ENCODE measurements at regions not wholly inside any gene's neighbourhood (a gene's known extent, or its start where the extent isn't known, plus 50 kb on each side); places are given as distances from the start of the nearest gene placed in this dataset.
A peak's percentile ranks its signal among the peaks of the same experiment; 100 is the strongest.

GRCh38 chr2:108067820-108068405, 81.6 kb downstream of the SLC5A7 start:
- DNase-seq = no peak

DNA sequence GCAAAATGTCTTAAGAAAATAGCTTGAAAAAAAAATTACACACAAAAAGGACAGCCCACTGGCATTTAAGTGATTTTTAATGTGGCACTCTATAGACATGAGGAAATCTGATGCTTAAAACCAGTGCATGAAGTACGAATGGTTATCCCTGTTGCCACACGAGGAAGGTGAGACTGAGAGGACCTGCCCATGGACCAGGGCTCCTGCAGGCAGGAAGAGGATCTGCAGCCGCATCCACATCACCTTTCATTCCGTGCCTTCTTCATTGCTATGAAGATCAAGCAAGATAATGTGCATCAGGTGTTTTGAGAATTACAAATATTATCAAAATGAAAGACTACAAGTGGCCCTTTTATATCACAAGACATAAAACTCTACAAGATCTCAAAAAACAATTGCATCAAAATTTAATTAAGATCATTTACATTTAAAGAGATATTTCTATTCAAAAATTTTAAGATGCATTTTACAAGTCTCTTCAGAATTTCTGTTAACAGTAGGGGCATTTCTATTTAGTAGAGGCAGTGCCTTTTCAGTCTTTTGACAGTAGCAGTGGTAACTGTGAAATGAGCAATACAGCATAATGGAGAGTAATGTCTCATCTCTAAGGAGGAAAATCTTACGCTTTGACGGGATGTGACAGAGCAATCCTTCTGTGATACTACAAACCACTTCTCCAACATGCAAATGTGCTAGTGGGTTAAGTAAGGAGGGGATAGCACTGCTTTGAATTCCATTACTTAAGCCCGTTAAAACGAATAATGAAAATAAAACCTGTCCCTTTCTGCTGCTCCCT, 83.4 kb downstream of the SLC5A7 start:
- DNase-seq = no peak

DNA sequence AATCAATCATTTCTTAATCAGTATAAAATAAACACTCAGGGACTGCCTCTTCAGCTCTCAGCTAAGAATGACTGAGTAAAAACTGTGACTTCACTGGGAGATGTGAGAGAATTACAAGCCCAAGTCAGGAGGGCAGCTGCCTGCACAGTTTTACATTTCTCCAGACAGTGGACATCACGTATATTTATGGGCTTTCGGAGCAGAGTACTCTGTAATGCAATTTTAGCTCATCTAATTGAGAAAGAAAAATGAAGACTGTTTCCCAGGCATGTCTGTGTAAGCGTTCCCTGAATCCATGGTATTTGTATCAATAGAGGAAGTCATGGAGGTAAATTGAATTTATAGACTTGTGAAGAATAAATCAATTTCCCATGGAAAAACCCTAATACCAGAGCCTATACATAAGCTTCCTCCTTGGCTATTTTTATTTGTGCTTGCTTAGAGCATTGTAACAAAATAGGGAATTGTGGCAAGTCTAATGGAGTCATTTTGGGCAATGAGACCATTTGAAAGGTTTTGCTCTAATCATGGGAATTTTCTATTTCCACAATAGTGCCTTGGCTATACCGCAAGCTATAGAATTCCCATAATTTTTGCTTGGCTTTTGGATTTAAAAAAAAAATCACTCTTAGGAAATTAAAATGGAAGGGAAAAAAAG, 87.2 kb downstream of the SLC5A7 start:
- DNase-seq = no peak

- DNase-seq = no peak
Observed at GRCh38 chr2:108074150-108074549, 87.8 kb downstream of the SLC5A7 start.

- DNase-seq = no peak
Observed at GRCh38 chr2:108074946-108075345, 88.6 kb downstream of the SLC5A7 start.

- DNase-seq = no peak
Observed at GRCh38 chr2:108076527-108076926, 90.2 kb downstream of the SLC5A7 start.

DNA sequence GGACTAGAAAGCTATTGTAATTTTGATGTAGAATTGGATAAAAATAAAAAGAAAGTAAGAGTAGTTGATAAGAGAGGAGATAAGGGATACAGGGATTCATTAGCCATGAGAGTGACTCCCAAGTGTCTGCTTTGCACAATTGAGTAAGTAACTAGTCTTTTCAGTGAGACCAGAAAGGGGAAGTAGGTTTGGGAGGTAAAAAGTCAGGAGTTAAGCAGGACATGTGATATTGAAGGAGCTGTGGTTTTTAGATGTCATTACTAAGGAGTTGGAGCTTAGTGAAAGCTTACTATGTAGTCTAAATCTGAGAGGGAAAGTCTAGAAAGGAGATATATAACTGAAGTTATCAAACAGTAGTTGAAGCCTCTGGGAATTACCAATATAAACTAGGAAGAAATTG, 93.4 kb downstream of the SLC5A7 start:
- peak in 1 of 2 donors; percentile 24 for DNase-seq

GRCh38 chr2:108080177-108080576, 93.9 kb downstream of the SLC5A7 start:
- DNase-seq = no peak

DNA sequence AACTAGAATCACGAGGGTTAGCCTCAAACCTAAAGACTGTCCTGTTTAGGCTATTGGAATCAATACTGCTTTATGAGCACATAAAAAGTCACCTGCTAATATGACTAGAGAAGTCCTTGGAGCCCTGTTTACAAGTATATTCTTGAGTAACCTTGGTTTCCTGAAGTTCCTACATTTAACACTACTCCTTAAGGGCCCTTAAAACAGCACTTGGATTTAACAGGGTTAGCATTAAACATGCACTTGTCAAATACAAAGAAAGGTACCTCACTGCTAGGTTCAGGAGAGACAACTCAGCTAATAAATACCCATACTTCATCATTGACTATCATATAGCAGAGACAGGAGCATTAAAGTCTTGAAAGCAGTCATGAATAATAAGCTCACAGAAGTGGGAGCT, 96.7 kb downstream of the SLC5A7 start:
- DNase-seq = no peak

DNA sequence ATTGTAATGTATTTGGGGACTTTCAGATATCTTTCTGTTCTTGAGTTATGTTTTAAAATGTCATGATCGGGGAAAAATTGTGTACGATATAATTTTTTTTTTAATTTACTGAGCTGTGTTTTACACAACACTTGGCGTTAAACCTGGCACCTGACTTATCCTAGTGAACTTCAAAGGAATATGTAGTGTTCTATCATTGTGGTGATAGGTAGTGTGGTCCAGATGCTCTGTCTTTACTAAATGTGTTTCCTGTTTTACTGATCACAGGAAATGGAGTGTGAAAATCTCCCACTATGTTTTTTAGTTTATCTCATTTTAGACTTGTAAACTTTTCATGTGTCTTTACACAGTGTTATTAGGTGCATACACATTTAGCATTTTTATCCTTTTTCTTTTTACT, 98.0 kb downstream of the SLC5A7 start:
- no peak for DNase-seq

GRCh38 chr2:108092886-108093285, 106.6 kb downstream of the SLC5A7 start:
- no peak for DNase-seq

- no peak for DNase-seq
Observed at GRCh38 chr2:108101481-108101880, 115.2 kb downstream of the SLC5A7 start.

DNA sequence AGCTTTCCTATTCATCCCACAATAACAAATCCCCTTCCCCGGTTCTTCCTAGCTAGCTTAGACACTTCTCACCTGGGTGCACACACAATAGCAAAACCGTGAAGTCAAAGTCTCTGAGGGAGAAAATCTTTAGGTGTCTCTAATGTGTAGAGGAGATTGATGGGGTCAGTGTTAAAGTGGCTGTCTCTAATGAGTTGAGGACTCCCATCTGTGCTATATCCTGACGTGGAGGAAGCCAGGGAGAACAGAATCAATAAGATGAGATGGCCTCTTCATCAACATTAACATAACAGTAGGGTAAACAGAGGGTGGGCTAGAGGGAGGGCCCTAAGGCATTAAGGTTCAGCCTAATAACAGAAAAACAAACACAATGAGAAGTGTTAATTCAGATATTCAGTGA, 120.4 kb downstream of the SLC5A7 start:
- no peak for DNase-seq

GRCh38 chr2:108111936-108112335, 125.6 kb downstream of the SLC5A7 start:
- DNase-seq = no peak

DNA sequence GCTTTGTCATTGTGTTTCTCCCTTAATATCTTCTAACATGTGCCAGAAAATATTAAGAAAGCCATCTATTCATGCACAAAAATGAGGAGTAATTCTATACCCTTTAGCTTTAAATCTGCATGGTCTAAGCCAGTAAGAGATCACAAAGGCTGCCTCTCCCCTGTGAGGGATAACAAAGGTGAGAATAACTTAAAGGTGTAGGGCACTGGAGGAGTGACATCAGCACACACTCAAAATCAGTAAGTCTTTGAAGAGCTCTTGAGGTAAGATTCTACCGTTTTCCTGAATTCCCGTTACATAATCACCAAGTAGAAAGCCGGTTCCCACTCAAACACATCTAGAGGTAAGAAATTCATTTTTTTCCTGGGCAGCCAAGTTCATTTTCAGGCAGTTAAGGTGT, 123.9 kb upstream of the SULT1C3 start:
- no peak for DNase-seq

DNA sequence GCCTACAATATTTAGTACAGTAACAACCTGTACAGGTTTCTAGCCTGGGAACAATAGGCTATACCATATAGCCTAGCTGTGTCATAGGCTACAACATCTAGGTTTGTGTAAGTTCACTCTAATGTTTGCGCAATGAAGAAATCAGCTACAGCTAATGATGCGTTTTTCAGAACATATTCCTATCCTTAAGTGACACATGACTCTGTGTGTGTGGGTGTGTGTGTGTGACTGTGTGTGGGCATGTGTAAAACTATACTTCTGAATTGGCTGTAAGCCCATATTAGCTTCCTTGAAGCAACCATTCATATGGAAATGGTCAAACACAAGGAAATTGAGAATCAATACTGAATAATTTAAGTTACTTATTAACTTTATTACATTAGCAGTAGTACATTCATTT, 120.8 kb upstream of the SULT1C3 start:
- peak; percentile 2 to 14 for DNase-seq

DNA sequence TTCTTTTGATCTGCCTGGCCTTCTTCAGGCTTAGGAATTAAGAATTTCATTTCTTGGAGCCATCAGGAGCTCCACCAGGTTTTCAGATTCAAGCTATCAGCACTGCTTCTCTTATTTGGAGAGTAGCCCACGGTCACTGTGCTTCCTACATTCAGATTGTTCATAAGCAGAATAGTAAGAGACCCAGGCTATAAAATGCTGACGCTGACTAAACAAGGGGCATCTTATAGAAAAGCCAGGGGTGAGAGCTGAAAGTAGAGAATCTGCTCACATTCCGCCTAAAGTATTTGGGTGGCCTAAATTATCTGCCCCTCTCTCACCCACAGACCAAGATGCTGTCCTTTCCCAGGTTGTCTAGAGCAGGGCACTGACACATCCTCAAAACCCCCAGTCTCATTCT, 120.3 kb upstream of the SULT1C3 start:
- DNase-seq = no peak

DNA sequence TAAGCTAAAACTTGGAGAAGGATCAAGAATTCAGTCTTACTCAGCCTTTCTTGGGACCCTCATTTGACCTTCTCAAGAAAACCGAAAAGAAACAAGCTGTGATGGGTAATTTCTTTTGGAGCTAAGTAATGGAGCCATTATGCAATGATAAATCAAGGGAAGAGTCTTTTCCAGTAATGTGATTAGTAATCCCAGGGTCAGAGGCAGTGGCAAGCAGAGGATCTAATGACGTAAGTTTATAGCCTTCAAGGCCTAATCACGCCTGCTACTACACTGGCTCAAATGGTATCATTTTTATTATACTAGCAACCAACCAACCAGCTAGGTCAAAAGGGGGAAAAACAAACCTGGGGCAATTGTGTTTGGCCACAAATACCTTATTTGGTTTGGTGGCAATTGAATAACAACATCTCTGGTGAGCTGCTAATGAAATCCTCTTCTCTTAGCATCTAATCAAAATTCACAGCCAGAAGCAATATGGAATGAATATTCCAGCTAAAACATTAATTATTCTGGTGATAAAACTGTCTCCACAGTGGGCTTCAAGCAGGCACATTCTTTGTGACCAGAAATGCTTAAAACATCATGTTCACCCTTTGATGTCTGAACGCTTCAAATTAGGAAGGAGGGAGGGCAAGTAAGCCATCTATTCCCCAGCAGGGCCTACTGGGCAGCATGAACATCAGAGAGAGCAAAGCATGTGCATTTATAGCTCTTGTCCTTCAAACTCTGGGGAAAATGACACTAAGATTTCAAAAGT, 114.9 kb upstream of the SULT1C3 start:
- DNase-seq = no peak

DNA sequence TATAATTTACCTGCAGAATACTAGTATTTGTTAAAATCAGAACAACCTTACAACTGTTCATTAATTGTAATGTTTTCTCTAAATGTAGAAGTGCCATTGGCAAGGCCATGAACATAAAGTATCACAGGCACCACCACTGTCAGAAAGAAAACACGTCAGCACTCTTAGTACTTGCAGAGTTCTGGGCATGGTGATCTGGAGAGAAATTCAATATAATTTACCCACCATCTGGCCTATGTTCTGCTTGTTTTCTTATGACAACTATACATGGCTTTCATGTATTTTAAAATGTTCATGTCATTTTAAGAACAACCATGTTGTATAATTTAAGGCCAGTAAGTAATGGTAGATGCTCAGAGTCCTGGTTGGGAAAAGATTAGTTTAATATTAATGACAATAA, 114.2 kb upstream of the SULT1C3 start:
- no peak for DNase-seq

DNA sequence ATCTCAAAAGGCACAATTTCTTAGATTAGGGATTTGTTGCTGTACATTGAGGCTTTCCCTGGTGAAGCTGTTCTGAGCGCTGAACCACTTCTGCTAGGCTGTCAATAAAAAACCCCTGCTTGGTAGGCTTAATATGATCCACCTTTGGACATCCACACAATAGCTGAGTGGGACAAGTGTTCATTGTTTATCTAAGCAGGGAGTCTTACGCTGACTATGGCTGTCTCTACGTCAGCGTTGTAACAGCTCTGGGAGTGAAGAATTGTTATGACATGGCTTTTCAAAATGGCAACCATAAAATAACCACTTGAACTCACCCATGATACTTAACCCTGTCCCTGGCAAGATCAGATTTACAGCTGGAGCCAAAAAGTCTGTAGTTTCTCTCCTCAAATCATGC, 111.5 kb upstream of the SULT1C3 start:
- DNase-seq = no peak

GRCh38 chr2:108129636-108130035, 110.1 kb upstream of the SULT1C3 start:
- no peak for DNase-seq

GRCh38 chr2:108133457-108133856, 106.3 kb upstream of the SULT1C3 start:
- no peak for DNase-seq

GRCh38 chr2:108139521-108139920, 100.2 kb upstream of the SULT1C3 start:
- no peak for DNase-seq

All from inflammatory macrophage treated with lipopolysaccharide for 1 hour (primary cell).